Activated naive CD4-positive, alpha-beta T cell (primary cell): ENCODE measurements at regions not wholly inside any gene's neighbourhood (a gene's known extent, or its start where the extent isn't known, plus 50 kb on each side); places are given as distances from the start of the nearest gene placed in this dataset.
"Not testable (repeated sequence)": the region's sequence is repeated elsewhere in the genome, so short reads cannot be mapped to it uniquely, and the experiment has no call there.

ENCODE experiments used
- DNase-seq, 4 experiments: peaks; one replicate each; lab custom pipeline; 2025; lab: John Stamatoyannopoulos, UW

DNA sequence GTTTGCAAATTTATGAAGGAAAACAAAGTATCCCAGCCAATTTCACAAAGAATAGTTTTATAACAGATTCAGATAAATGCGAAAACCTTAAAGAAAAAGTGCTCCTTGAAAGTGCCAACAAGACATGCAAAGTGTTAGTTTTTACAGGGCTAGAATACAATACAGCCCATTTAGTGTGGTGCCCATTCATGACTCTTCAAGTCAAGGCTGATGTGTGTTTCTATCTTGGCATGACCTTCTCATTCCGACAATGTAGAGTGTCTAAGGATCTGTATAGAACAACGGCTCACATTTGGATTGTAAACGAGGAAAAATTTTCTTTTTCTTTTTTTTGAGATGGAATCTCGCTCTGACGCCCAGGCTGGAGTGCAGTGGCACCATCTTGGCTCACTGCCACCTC lies 205.2 kb upstream of the SEMA6A start:
- no peak for DNase-seq

GRCh38 chr5:116778651-116779280 lies 204.1 kb upstream of the SEMA6A start:
- no peak for DNase-seq

DNA sequence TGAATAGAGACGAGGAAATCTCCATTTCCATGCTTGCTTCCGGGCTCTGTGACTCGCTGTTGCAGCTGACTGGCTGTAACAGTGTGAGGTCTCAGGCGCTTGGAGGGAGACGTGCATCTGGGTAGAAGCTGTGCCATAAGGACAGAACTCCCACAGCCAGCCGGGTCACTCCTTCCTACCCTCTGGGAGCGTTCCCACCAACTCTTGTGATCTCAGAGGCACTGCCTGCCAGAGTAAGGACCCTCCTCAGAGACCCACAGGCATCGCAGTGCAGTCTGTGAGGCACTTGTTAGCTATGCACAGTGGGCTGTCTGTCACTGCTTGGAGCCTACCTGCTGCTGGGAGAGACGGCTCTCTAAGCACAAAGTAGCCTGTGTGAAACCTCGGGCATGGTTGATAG lies 203.4 kb upstream of the SEMA6A start:
- DNase-seq = no peak

GRCh38 chr5:116773926-116774325 lies 199.3 kb upstream of the SEMA6A start:
- no peak for DNase-seq

- no peak for DNase-seq
These were observed 198.2 kb upstream of the SEMA6A start for GRCh38 chr5:116772806-116773205.

DNA sequence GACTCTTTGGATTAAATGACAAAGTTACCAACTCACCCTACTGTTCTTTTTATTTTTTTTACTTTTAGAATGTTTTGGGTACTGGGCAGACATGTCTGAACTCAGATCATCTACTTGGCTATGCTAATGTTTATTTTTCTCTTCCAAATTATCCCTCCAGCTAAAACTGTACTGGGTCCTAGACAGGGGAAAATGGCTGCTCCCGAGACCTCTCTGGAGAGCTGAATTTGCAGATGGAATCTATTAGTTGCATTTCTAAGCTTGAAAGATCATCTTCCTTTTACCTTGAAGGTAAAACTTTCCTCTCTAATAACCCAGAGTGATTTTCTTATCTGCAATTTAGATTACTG lies 197.5 kb upstream of the SEMA6A start:
- DNase-seq = no peak

- DNase-seq = no peak
These were observed 197.0 kb upstream of the SEMA6A start for GRCh38 chr5:116771466-116772151.

- not testable (repeated sequence) for DNase-seq
These were observed 195.3 kb upstream of the SEMA6A start for GRCh38 chr5:116769953-116770352.

- no peak for DNase-seq
These were observed 194.8 kb upstream of the SEMA6A start for GRCh38 chr5:116769470-116769869.

- DNase-seq = no peak
These were observed 191.9 kb upstream of the SEMA6A start for GRCh38 chr5:116766470-116766947.

- no peak for DNase-seq
These were observed 190.8 kb upstream of the SEMA6A start for GRCh38 chr5:116765441-116765840.

DNA sequence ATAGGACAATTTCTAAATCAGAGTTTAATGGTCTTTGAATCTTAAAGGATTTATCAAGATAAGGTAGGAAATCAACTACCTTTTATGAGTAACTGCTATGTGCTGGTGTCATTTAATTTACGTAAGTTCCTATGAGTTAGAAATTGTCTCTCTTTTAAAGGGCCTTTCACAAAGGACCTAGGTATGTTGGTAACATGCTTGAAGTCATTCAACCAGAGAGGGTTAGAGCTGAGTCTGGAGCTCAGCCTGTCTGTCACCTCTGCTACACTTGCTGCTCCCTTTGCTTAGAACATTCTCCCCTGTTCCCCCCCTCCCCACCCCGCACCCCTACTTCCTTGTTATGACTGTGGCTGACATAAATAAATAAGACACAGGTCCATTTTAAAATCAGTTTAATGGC lies 190.3 kb upstream of the SEMA6A start:
- DNase-seq = no peak

- no peak for DNase-seq
These were observed 189.6 kb upstream of the SEMA6A start for GRCh38 chr5:116763987-116764866.

GRCh38 chr5:116759860-116760640 lies 185.4 kb upstream of the SEMA6A start:
- no peak for DNase-seq

DNA sequence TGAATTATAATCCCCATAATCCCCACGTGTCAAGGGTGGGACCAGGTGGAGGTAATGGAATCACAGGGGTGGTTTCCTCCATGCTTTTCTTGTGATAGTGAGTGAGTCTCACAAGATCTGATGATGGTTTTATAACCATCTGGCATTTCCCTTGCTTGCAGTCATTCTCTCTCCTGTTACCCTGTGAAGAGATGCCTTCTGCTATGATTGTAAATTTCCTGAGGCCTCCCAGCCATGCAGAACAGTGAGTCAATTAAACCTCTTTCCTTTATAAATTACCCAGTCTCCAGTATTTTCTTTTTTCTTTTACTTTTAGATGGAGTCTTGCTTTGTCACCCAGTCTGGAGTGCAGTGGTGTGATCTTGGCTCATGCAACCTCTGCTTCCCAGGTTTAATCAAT lies 182.7 kb upstream of the SEMA6A start:
- no peak for DNase-seq

DNA sequence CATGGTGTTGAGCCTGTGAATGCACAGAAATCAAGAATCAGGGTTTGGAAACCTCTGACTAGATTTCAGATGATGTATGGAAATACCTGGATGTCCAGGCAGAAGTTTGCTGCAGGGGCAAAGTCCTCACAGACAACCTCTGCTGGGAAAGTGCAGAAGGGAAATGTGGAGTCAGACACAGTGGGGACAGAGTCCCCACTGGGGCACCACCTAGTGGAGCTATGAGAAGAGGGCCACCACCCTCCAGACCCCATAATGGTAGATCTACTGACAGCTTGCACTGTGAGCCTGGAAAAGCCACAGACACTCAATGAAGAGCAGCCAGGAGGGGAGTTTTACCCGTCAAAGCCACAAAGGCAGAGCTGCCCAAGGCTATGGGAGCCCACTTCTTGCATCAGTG lies 181.9 kb upstream of the SEMA6A start:
- DNase-seq = no peak

- no peak for DNase-seq
These were observed 179.9 kb upstream of the SEMA6A start for GRCh38 chr5:116754556-116754955.

DNA sequence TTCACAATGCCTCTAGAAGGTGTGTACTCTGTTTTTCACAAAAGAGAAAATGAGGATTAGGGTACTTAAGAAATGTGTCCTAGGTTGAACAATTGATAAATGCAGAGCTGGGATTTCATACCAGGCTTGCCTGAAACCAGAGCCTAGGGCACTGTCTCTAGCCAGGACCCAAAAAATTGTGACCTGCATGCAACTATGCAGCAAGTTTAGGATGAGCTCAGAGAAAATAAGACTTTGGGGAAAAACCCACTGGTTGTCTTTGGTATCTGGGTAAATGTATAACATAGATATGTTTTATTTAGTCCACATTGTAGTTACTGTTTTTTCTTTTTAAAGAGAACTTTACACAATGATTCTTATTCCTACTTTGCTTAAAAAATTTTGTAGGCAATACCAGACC lies 177.1 kb upstream of the SEMA6A start:
- no peak for DNase-seq

- no peak for DNase-seq
These were observed 176.3 kb upstream of the SEMA6A start for GRCh38 chr5:116750631-116751580.

DNA sequence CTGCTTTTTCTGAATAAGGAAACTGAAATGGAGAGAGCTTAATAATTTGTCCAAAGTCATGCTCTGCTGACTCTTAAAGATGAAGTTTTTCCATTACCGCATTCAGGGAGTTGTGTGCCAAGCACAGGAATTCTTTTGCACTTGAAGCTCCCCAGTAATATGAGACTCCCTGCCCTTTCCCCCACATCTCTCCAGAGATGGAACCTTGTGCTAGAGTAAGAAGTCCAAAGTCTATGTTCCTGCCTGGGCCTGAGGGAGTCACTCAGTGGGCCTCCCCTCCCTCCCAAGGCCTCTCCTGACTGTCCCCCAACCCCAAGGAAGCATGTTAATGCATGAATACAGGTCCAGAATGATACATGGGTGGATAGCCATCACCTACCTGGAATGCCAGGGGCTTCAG lies 173.3 kb upstream of the SEMA6A start:
- DNase-seq = no peak

DNA sequence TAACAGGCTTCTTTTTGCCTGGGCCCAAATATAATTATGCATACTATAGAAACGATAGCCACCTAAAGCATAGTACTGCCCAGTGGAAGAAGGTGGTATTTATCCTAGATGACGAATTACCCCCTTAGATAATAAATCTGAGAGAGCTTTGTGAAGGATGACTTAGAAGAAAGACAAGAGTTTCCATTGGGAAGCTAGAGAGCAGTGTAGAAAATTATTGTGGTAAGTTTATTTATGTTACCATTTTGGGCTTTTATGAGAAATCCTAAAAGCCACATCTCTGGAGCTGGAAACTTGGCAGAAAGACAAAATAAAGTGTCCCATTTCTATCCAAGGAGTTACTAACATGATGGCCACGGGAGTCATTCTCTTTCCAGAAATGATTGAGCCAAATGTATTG lies 172.0 kb upstream of the SEMA6A start:
- no peak for DNase-seq
